CD14-positive monocyte (primary cell): ENCODE measurements at regions not wholly inside any gene's neighbourhood (a gene's known extent, or its start where the extent isn't known, plus 50 kb on each side); places are given as distances from the start of the nearest gene placed in this dataset.

ENCODE experiments used
- DNase-seq, 3 donors: peaks; one replicate each; pipeline ENCODE4 v3.0.0-alpha.2; 2011 to 2022
- H2AFZ ChIP-seq: 2 replicates; pipeline ENCODE4 v1.6.0; 2012; ENCODE audit warnings: mild to moderate bottlenecking, low read depth, low read length, inconsistent platforms; ENCODE audit not compliant: insufficient read depth, poor library complexity, severe bottlenecking
- H3K27ac ChIP-seq, 2 donors: 1 replicate in 1 of 2; 2 replicates in 1 of 2; pipeline ENCODE4 v1.5.1; 2012 to 2013; ENCODE audit warnings: low read length in 2 of 2, control low read depth in 1 of 2, inconsistent platforms in 1 of 2, low read depth in 1 of 2, mild to moderate bottlenecking in 1 of 2
- H3K27me3 ChIP-seq, 2 donors: one replicate each; pipeline versions ENCODE4 v1.6.0 to v1.6.1; 2011 to 2013; ENCODE audit warnings: low read length in 2 of 2; ENCODE audit not compliant: control insufficient read depth in 2 of 2, insufficient read depth in 2 of 2
- H3K36me3 ChIP-seq, 2 donors: replicated peaks in 1 of 2; 1 replicate in 1 of 2; 2 replicates in 1 of 2; pipeline versions ENCODE4 v1.5.1 to v1.6.1; 2012 to 2013; ENCODE audit warnings: low read length in 2 of 2, control low read depth in 1 of 2, inconsistent platforms in 1 of 2, mild to moderate bottlenecking in 1 of 2; ENCODE audit not compliant: insufficient read depth in 2 of 2, control insufficient read depth in 1 of 2
- H3K4me1 ChIP-seq, 2 donors: 1 replicate in 1 of 2; 2 replicates in 1 of 2; pipeline versions ENCODE4 v1.5.1 to v1.6.1; 2012 to 2013; ENCODE audit warnings: low read length in 2 of 2, control low read depth in 1 of 2, inconsistent platforms in 1 of 2, mild to moderate bottlenecking in 1 of 2, moderate library complexity in 1 of 2; ENCODE audit not compliant: insufficient read depth in 2 of 2, control insufficient read depth in 1 of 2
- H3K4me2 ChIP-seq: replicated peaks from 2 replicates; pipeline ENCODE3; 2012; ENCODE audit warnings: low read length, moderate library complexity, mild to moderate bottlenecking; ENCODE audit not compliant: poor library complexity, severe bottlenecking; ENCODE audit errors: extremely low read depth
- H3K4me3 ChIP-seq, 3 experiments: fragments of 200-600 bp in 1 of 3; sonication (generic) in 1 of 3; replicated peaks in 1 of 3; 1 replicate in 2 of 3; 2 replicates in 1 of 3; pipeline ENCODE4 v1.5.1; 2011 to 2013; ENCODE audit warnings: low read length in 3 of 3, mild to moderate bottlenecking in 3 of 3, control low read depth in 2 of 3, low read depth in 2 of 3, inconsistent platforms in 1 of 3, moderate library complexity in 1 of 3
- H3K79me2 ChIP-seq: 2 replicates; pipeline ENCODE4 v1.6.0; 2012; ENCODE audit warnings: mild to moderate bottlenecking, control low read depth, inconsistent platforms, low read length, moderate library complexity; ENCODE audit not compliant: insufficient read depth
- H3K9ac ChIP-seq: 2 replicates; pipeline ENCODE4 v1.6.0; 2017; ENCODE audit warnings: low read length, mild to moderate bottlenecking; ENCODE audit not compliant: insufficient read depth, poor library complexity, severe bottlenecking
- H3K9me3 ChIP-seq, 2 donors: replicated peaks in 1 of 2; 1 replicate in 1 of 2; 2 replicates in 1 of 2; pipeline versions ENCODE4 v1.5.1 to v1.6.1; 2012 to 2013; ENCODE audit warnings: low read length in 2 of 2, control low read depth in 1 of 2; ENCODE audit not compliant: control insufficient read depth in 1 of 2, insufficient read depth in 1 of 2
- H4K20me1 ChIP-seq: 2 replicates; pipeline ENCODE4 v1.6.0; 2012; ENCODE audit warnings: mild to moderate bottlenecking, low read length, control low read depth, moderate library complexity; ENCODE audit not compliant: insufficient read depth
- H3K27ac Mint-ChIP-seq, 7 donors: one replicate each; pipeline ENCODE4 v1.8.0; 2020; ENCODE audit warnings: mild to moderate bottlenecking in 7 of 7, mixed read lengths in 7 of 7, moderate library complexity in 6 of 7, inconsistent platforms in 2 of 7
- H3K27me3 Mint-ChIP-seq, 3 donors: one replicate each; pipeline ENCODE4 v1.8.0; 2021 to 2022; ENCODE audit warnings: low read depth in 3 of 3, mild to moderate bottlenecking in 3 of 3, mixed read lengths in 3 of 3, moderate library complexity in 3 of 3, inconsistent platforms in 1 of 3
- H3K36me3 Mint-ChIP-seq, 2 donors: one replicate each; pipeline ENCODE4 v1.8.0; 2020; ENCODE audit warnings: mixed read lengths in 2 of 2, inconsistent platforms in 1 of 2, mild to moderate bottlenecking in 1 of 2
- H3K4me1 Mint-ChIP-seq: one replicate; pipeline ENCODE4 v1.8.0; 2020; ENCODE audit warnings: mild to moderate bottlenecking, mixed read lengths
- H3K4me3 Mint-ChIP-seq, 2 donors: one replicate each; pipeline ENCODE4 v1.8.0; 2020; ENCODE audit warnings: mild to moderate bottlenecking in 2 of 2, mixed read lengths in 2 of 2, moderate library complexity in 1 of 2
- H3K9me3 Mint-ChIP-seq, 7 donors: one replicate each; pipeline ENCODE4 v1.8.0; 2020 to 2022; ENCODE audit warnings: mixed read lengths in 7 of 7, mild to moderate bottlenecking in 6 of 7, moderate library complexity in 6 of 7, inconsistent platforms in 2 of 7
- CTCF ChIP-seq: fragments of 200-600 bp; IDR thresholded peaks from one replicate; pipeline ENCODE4 v1.8.0; 2022; ENCODE audit warnings: antibody characterized with exemption, mild to moderate bottlenecking
- WGBS: methylation state at CpG from one replicate; pipeline ENCODE4 v1.1.5; 2013; ENCODE audit warnings: missing lambda C conversion rate; ENCODE audit not compliant: insufficient coverage; 5-methylcytosine and 5-hydroxymethylcytosine counted together
- intact Hi-C, 2 donors: fragments of 100-400 bp; cut with micrococcal nuclease; formaldehyde crosslinking; loops; one replicate each; pipeline versions ENCODE4 v1.15.0 to v1.15.1; 2023

GRCh38 chr10:71143610-71144009, 68.8 kb upstream of the UNC5B start:
- Histone ChIP-seq H3K9me3 (no peaks in the 10 kb centered on the region), H4K20me1 (no peaks in the 10 kb centered on the region), H3K27me3 (no peaks in the 10 kb centered on the region), H3K27ac (no peak overlapping the region), H3K4me2 (no peak overlapping the region), H3K79me2 (no peaks in the 10 kb centered on the region), H3K36me3 (no peaks in the 10 kb centered on the region), H2AFZ (no peak overlapping the region), H3K4me3 (no peak overlapping the region), H3K4me1 (no peaks in the 10 kb centered on the region), H3K9ac (no peak overlapping the region)
- no peak overlapping the region for H3K27ac Mint-ChIP-seq
- H3K27me3 Mint-ChIP-seq: peaks cover 0 to 8% (median 2%) of the 10 kb centered on the region in 3 donors
- WGBS: 92% methylated on average over 4 of the region's 4 CpGs
- intact Hi-C loops: no loop called here
- no peaks in the 10 kb centered on the region for H3K36me3 Mint-ChIP-seq
- no peaks in the 10 kb centered on the region for H3K4me1 Mint-ChIP-seq
- H3K9me3 Mint-ChIP-seq: peaks cover 0 to 3% (median 0%) of the 10 kb centered on the region in 7 donors
- DNase-seq: no peak
- TF ChIP-seq CTCF: no peak
- no peak overlapping the region for H3K4me3 Mint-ChIP-seq

- Histone ChIP-seq H4K20me1 (no peaks in the 10 kb centered on the region), H3K4me2 (no peak overlapping the region), H3K9ac (no peak overlapping the region), H3K79me2 (no peaks in the 10 kb centered on the region), H3K27ac (no peak overlapping the region), H3K27me3 (no peaks in the 10 kb centered on the region), H3K4me3 (no peak overlapping the region), H2AFZ (no peak overlapping the region), H3K9me3 (no peaks in the 10 kb centered on the region), H3K36me3 (no peaks in the 10 kb centered on the region), H3K4me1 (no peaks in the 10 kb centered on the region)
- peaks cover 0 to 7% (median 2%) of the 10 kb centered on the region in 3 donors for H3K27me3 Mint-ChIP-seq
- peaks cover 0 to 3% (median 0%) of the 10 kb centered on the region in 7 donors for H3K9me3 Mint-ChIP-seq
- H3K27ac Mint-ChIP-seq: no peak overlapping the region
- DNase-seq: no peak
- WGBS: 100% methylated on average over 1 of the region's 4 CpGs
- H3K4me1 Mint-ChIP-seq: no peaks in the 10 kb centered on the region
- intact Hi-C loops: no loop called here
- no peaks in the 10 kb centered on the region for H3K36me3 Mint-ChIP-seq
- no peak for TF ChIP-seq CTCF
- no peak overlapping the region for H3K4me3 Mint-ChIP-seq
These were observed 67.5 kb upstream of the UNC5B start for GRCh38 chr10:71144824-71145223.
